Heart left ventricle (tissue), 16 donors: ENCODE measurements at regions not wholly inside any gene's neighbourhood (a gene's known extent, or its start where the extent isn't known, plus 50 kb on each side); places are given as distances from the start of the nearest gene placed in this dataset.

Experiments
- ATAC-seq, 4 donors: fragments of 200-7000 bp; cut with Tn5 transposase; one replicate each; pipeline ENCODE4 v1.9.1; 2020 to 2022; ENCODE audit warnings: moderate library complexity in 4 of 4, mild to moderate bottlenecking in 3 of 4, moderate number of reproducible peaks in 1 of 4
- DNase-seq, 5 donors: peaks; one replicate each; pipeline ENCODE4 v3.0.0-alpha.2; 2020
- H3K27ac ChIP-seq, 12 donors: fragments of 200-600 bp; sonication (generic) in 4 of 12; one replicate each; pipeline versions ENCODE4 v1.5.0 to v1.8.0; 2016 to 2022; ENCODE audit warnings: mild to moderate bottlenecking in 2 of 12
- H3K27me3 ChIP-seq, 9 donors: fragments of 200-600 bp; sonication (generic) in 2 of 9; one replicate each; pipeline versions ENCODE4 v1.5.1 to v1.8.0; 2016 to 2022; ENCODE audit warnings: mild to moderate bottlenecking in 3 of 9
- H3K36me3 ChIP-seq, 9 donors: fragments of 200-600 bp; sonication (generic) in 2 of 9; one replicate each; pipeline versions ENCODE4 v1.5.0 to v1.8.0; 2018 to 2022; ENCODE audit warnings: mild to moderate bottlenecking in 2 of 9
- H3K4me1 ChIP-seq, 12 donors: fragments of 200-600 bp; sonication (generic) in 4 of 12; one replicate each; pipeline versions ENCODE4 v1.5.0 to v1.8.0; 2016 to 2022; ENCODE audit warnings: mild to moderate bottlenecking in 3 of 12
- H3K4me3 ChIP-seq, 12 donors: fragments of 200-600 bp; sonication (generic) in 4 of 12; one replicate each; pipeline versions ENCODE4 v1.5.0 to v1.8.0; 2017 to 2022; ENCODE audit warnings: mild to moderate bottlenecking in 9 of 12, moderate library complexity in 4 of 12
- H3K9me3 ChIP-seq, 12 donors: fragments of 200-600 bp; sonication (generic) in 4 of 12; one replicate each; pipeline versions ENCODE4 v1.5.0 to v1.8.0; 2016 to 2022; ENCODE audit warnings: mild to moderate bottlenecking in 1 of 12
- CTCF ChIP-seq, 12 donors: fragments of 200-600 bp; sonication (generic) in 4 of 12; IDR thresholded peaks; one replicate each; pipeline versions ENCODE4 v1.5.0 to v1.8.0; 2018 to 2022; ENCODE audit warnings: antibody characterized with exemption in 12 of 12, mild to moderate bottlenecking in 5 of 12
- POLR2A ChIP-seq, 2 donors: fragments of 450-650 bp; IDR thresholded peaks; one replicate each; pipeline ENCODE4 v1.6.1; 2017; ENCODE audit warnings: antibody characterized with exemption in 2 of 2, mild to moderate bottlenecking in 2 of 2, moderate library complexity in 2 of 2
- WGBS, 4 donors: extraction: QIAGEN DNeasy Blood & Tissue Kit in 2 of 4; methylation state at CpG; one replicate each; pipeline versions ENCODE4 v1.1.5 to v1.1.7; 2013 to 2018; 5-methylcytosine and 5-hydroxymethylcytosine counted together
- intact Hi-C, 10 donors: fragments of 100-400 bp; cut with DNase I; formaldehyde crosslinking; loops; one replicate each; pipeline versions ENCODE4 v1.11.1 to v1.14.2; 2022
- donor health status: ischemic (EF 13 %, LVEDD 7.1; RV severe dilation, severe dysfunction).
- donor health status: healthy with polysubstance abuse.
- donor health status: DM: no; HTN: yes; CAD: no.
- donor health status: DM: no; HTN: no; CAD: no.
- donor health status: ischemic (EF 25% LVEDD 6.9; RV normal size, moderate dysfunction).
- donor health status: ischemic (EF 25% LVEDD 5.7; RV mildly dilated, moderate dysfunction).
- donor health status: healthy.
- donor health status: DM: yes; HTN: yes; CAD: no.
- donor health status: ischemic (EF 35%, LVEDD 5.7; RV mildly dilated, moderate dysfunction).
- donor health status: nonischemic (EF 11% LVEDD 7.7; RV severe dilation, severe dysfunction).
- donor health status: DM: yes; HTN: yes; CAD: no.
- donor health status: PGD.
- donor health status: ischemic (EF 29% LVEDD 5.4; RV normal size, mild dysfunction).
- donor health status: nonischemic (EF 23%, LVEDD 6.1; RV moderate dilation, normal function).

GRCh38 chr11:115901069-115901468 is 396.9 kb upstream of the CADM1 start:
- Histone ChIP-seq H3K27me3 (no peaks in the 10 kb centered on the region), H3K4me3 (no peak overlapping the region), H3K9me3 (no peaks in the 10 kb centered on the region), H3K4me1 (no peaks in the 10 kb centered on the region), H3K27ac (no peak overlapping the region), H3K36me3 (no peaks in the 10 kb centered on the region)
- intact Hi-C loops, result no loop called here
- ATAC-seq, result no peak
- no peak for DNase-seq
- TF ChIP-seq POLR2A (IDR thresholded peaks at IDR 0.05), result no peak
- TF ChIP-seq CTCF (IDR thresholded peaks at IDR 0.05), result no peak

- no peak for DNase-seq
- WGBS, 4 donors, result 88 to 91% (median 90%) methylated on average over 10 of the region's 10 CpGs
- Histone ChIP-seq H3K4me3 (no peak overlapping the region), H3K36me3 (no peaks in the 10 kb centered on the region), H3K9me3 (no peaks in the 10 kb centered on the region), H3K27me3 (no peaks in the 10 kb centered on the region), H3K27ac (no peak overlapping the region), H3K4me1 (no peaks in the 10 kb centered on the region)
- intact Hi-C loops, result no loop called here
- ATAC-seq, result no peak
- TF ChIP-seq CTCF (IDR thresholded peaks at IDR 0.05), result no peak
- no peak for TF ChIP-seq POLR2A (IDR thresholded peaks at IDR 0.05)
Measured at GRCh38 chr11:115900111-115900510, 395.9 kb upstream of the CADM1 start.

- no peaks in the 10 kb centered on the region for H3K27me3 ChIP-seq
- 37 to 62% (median 54%) methylated on average over 3 to 4 of the region's 4 CpGs for WGBS, 4 donors
- intact Hi-C loops, result no loop called here
- H3K9me3 ChIP-seq, result no peaks in the 10 kb centered on the region
- no peak overlapping the region for H3K4me3 ChIP-seq
- no peaks in the 10 kb centered on the region for H3K36me3 ChIP-seq
- H3K4me1 ChIP-seq, result no peaks in the 10 kb centered on the region
- DNase-seq (no peak), ATAC-seq (no peak)
- no peak overlapping the region for H3K27ac ChIP-seq
- no peak for TF ChIP-seq CTCF (IDR thresholded peaks at IDR 0.05)
- no peak for TF ChIP-seq POLR2A (IDR thresholded peaks at IDR 0.05)
Measured at GRCh38 chr11:115897707-115898106, 393.5 kb upstream of the CADM1 start.

- WGBS, 4 donors, result 91 to 96% (median 93%) methylated on average over 2 of the region's 2 CpGs
- H3K4me3 ChIP-seq, result no peak overlapping the region
- no peak overlapping the region for H3K27ac ChIP-seq
- intact Hi-C loops, result no loop called here
- TF ChIP-seq POLR2A (IDR thresholded peaks at IDR 0.05) (no peak), CTCF (IDR thresholded peaks at IDR 0.05) (no peak)
- H3K9me3 ChIP-seq, result no peaks in the 10 kb centered on the region
- DNase-seq (no peak), ATAC-seq (no peak)
- peaks cover 0 to 5% (median 0%) of the 10 kb centered on the region in 12 donors for H3K4me1 ChIP-seq
- no peaks in the 10 kb centered on the region for H3K36me3 ChIP-seq
- H3K27me3 ChIP-seq, result no peaks in the 10 kb centered on the region
Measured at GRCh38 chr11:115896084-115896483, 391.9 kb upstream of the CADM1 start.
